AG09319 (cell line): ENCODE measurements at regions not wholly inside any gene's neighbourhood (a gene's known extent, or its start where the extent isn't known, plus 50 kb on each side); places are given as distances from the start of the nearest gene placed in this dataset.

ENCODE experiments used
- DNase-seq: peaks from one replicate; pipeline ENCODE4 v3.0.0-alpha.2; 2010; ENCODE audit warnings: low read depth; ENCODE audit errors: extremely low read depth
- TF ChIP-seq, protein P1 (sequence below): IDR thresholded peaks from 2 replicates; pipeline ENCODE4 v1.5.1; 2011; ENCODE audit warnings: low read depth, mild to moderate bottlenecking, inconsistent platforms, low read length, moderate library complexity

- TF ChIP-seq, protein P1, sequence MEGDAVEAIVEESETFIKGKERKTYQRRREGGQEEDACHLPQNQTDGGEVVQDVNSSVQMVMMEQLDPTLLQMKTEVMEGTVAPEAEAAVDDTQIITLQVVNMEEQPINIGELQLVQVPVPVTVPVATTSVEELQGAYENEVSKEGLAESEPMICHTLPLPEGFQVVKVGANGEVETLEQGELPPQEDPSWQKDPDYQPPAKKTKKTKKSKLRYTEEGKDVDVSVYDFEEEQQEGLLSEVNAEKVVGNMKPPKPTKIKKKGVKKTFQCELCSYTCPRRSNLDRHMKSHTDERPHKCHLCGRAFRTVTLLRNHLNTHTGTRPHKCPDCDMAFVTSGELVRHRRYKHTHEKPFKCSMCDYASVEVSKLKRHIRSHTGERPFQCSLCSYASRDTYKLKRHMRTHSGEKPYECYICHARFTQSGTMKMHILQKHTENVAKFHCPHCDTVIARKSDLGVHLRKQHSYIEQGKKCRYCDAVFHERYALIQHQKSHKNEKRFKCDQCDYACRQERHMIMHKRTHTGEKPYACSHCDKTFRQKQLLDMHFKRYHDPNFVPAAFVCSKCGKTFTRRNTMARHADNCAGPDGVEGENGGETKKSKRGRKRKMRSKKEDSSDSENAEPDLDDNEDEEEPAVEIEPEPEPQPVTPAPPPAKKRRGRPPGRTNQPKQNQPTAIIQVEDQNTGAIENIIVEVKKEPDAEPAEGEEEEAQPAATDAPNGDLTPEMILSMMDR, result no peak
- DNase-seq, result no peak
Measured at GRCh38 chrX:113975441-113975840, 608.4 kb upstream of the HTR2C start.

- TF ChIP-seq, protein P1, result no peak
- DNase-seq, result no peak
Measured at GRCh38 chrX:113974881-113975280, 609.0 kb upstream of the HTR2C start.

DNA sequence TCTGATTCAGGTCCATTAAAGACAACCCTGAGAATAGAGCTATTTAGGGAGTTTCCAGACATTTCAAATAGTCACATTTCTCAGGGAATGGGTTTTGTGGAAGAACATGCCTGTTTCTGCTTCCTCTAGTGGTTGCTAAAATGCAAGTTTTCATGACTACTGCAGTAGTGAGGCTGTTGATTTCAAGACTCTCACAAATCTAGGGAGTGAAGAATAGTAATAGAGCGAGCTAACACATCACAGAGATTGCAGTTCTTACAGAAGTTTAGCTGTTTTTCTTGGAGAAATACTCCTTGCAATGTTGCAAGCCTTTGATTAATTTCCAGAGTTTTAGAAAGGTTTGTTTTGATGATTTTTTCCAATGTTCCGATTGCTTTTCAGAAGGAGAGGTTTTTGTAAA, 610.2 kb upstream of the HTR2C start:
- DNase-seq, result no peak
- TF ChIP-seq, protein P1, result no peak

DNA sequence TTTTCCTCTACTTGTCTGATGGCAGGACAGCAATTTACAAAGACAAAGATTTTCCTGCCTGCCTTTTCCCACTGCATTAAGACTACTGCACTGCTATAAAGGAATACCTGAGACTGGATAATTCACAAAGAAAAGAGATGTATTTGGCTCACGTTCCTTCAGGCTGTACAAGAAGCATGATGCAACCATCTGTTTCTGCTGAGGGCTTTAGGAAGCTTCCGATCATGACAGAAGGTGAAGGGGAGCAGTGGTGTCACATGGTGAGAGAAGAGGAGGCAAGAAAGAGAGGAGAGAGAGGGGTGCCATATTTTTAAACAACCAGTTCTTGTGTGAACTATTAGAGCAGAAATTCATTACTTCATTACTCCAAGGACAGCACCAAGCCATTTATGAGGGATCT, 617.1 kb upstream of the HTR2C start:
- no peak for DNase-seq
- TF ChIP-seq, protein P1, result no peak

GRCh38 chrX:113962343-113962742, 621.5 kb upstream of the HTR2C start:
- TF ChIP-seq, protein P1, result no peak
- no peak for DNase-seq

DNA sequence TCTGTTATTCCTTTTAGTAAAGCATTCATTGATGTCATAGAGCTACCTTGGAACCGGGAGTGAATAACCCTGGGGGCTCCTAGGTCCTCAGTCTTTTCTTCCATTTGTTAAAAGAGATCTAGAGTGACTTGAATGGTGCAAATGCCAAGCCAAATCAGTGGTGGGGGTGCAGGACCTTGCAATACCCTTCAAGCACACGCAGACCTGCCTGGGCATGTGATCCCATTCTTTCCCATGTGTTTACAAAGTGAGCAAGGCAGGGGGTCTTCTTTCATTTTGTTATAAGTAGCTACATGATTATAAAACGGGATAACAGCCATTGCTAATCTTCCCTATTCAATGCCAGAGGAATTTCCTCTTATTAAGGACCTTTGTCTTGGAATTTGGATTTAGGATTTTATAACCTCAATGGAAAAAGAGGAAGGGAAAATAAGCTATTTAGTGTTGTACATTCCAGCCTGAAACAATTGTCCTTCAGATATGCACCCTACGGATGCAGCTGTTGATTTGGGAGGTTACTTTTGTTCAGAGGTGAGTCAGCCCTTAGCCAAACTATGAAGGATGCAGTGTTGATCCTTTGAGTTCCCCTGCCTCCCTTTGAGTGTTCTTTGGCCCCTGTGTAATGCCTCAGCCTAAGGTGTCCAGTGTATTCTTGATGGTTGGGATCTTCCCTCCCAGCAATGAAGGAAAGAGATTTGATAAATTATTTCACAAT, 623.8 kb upstream of the HTR2C start:
- TF ChIP-seq, protein P1, result no peak
- no peak for DNase-seq

DNA sequence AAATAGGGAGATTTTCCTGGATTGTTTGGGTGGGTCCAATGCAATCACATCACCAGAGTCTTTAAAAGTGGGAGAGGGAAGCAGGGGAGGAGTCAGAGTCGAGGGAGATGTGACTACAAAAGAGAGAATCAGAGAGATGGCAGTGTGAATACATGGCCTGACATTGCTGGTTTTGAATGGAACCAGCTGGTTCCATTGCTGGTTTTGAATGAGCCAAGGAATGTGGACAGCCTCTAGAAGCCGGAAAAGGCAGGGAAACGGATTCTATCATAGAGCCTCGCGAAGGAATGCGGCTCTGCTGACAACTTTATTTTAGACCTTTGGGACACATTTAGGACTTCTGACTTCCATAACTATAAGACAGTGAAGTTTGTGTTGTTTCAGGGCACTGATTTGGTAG, 627.0 kb upstream of the HTR2C start:
- DNase-seq, result no peak
- TF ChIP-seq, protein P1, result no peak
